ENCODE measurements at regions not wholly inside any gene's neighbourhood (a gene's known extent, or its start where the extent isn't known, plus 50 kb on each side); places are given as distances from the start of the nearest gene placed in this dataset.

- no peaks in the 10 kb centered on the region for H3K27me3 ChIP-seq (ENCODE audit: control insufficient read depth, insufficient read depth, low read length)
- no peak overlapping the region for H3K4me2 ChIP-seq (ENCODE audit: low read depth, low read length)
- in situ Hi-C loops (cut with MboI; ENCODE audit: low sequenced_read_pairs) = no loop called here
- no peak overlapping the region for H2AK9ac ChIP-seq (replicated peaks; ENCODE audit: low read depth, low read length, poor library complexity)
- no peak overlapping the region for H3K23ac ChIP-seq (ENCODE audit: low read depth, low read length)
- BruUV-seq (replicated peaks) = no TSS peak
- no peak overlapping the region for H2AFZ ChIP-seq (replicated peaks; ENCODE audit: low read length, poor library complexity)
- 44% methylated on average over 2 of the region's 2 CpGs; no CpG with 5 or more reads in 1 of the 2 experiments for WGBS, 2 experiments (ENCODE audit: extremely low coverage in 2 of 2, insufficient read length in 1 of 2)
- ATAC-seq (ENCODE audit: low read depth) = no peak
- no peak overlapping the region for H2BK120ac ChIP-seq (ENCODE audit: low read depth, low read length)
- no peaks in the 10 kb centered on the region for H3K9me1 ChIP-seq (ENCODE audit: insufficient read depth, low read length)
- TF ChIP-seq RCOR1 (IDR thresholded peaks at IDR 0.05; ENCODE audit: insufficient replicate concordance, low read length) (no peak), POLR2A (IDR thresholded peaks at IDR 0.05; ENCODE audit: low read depth, low read length) (no peak), SMC3 (IDR thresholded peaks at IDR 0.05; ENCODE audit: low read depth, low read length) (no peak), RAD21 (IDR thresholded peaks at IDR 0.05; ENCODE audit: low read length) (no peak), CTCF (conservative IDR thresholded peaks at IDR 0.05; ENCODE audit: low read depth, low read length) (no peak), MXI1 (IDR thresholded peaks at IDR 0.05; ENCODE audit: borderline replicate concordance, low read depth, low read length) (no peak)
- TF ChIP-seq, protein P1, sequence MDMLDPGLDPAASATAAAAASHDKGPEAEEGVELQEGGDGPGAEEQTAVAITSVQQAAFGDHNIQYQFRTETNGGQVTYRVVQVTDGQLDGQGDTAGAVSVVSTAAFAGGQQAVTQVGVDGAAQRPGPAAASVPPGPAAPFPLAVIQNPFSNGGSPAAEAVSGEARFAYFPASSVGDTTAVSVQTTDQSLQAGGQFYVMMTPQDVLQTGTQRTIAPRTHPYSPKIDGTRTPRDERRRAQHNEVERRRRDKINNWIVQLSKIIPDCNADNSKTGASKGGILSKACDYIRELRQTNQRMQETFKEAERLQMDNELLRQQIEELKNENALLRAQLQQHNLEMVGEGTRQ (IDR thresholded peaks at IDR 0.05; ENCODE audit: low read depth, low read length) = no peak
- no peak overlapping the region for H2BK20ac ChIP-seq (ENCODE audit: low read depth, low read length)
- H3K4ac ChIP-seq (ENCODE audit: low read depth, low read length) = no peak overlapping the region
- no peaks in the 10 kb centered on the region for H3K4me1 ChIP-seq (ENCODE audit: control insufficient read depth, insufficient read depth, low read length)
- no peak overlapping the region for H3K9ac ChIP-seq (ENCODE audit: low read depth, low read length)
- H3K56ac ChIP-seq (ENCODE audit: extremely low read depth, insufficient read depth, low read length) = no peak overlapping the region
- H3K27ac ChIP-seq (ENCODE audit: insufficient read depth, low read length) = no peak overlapping the region
- dilution Hi-C loops (cut with HindIII; ENCODE audit: low sequenced_read_pairs, unreplicated experiment) = no loop called here
- no peak overlapping the region for H2BK5ac ChIP-seq (ENCODE audit: low read depth, low read length, poor library complexity, severe bottlenecking)
- no peak for DNase-seq
- intact Hi-C loops (cut with micrococcal nuclease) = no loop called here
- no peaks in the 10 kb centered on the region for H4K20me1 ChIP-seq (ENCODE audit: insufficient read depth, low read length)
- H3K79me1 ChIP-seq (ENCODE audit: low read depth in 1 of 2, low read length in 2 of 2) = no peaks in the 10 kb centered on the region
- no peak overlapping the region for H3K4me3 ChIP-seq (ENCODE audit: insufficient read depth, low read depth, low read length)
- no peak overlapping the region for H4K8ac ChIP-seq (ENCODE audit: low read depth in 2 of 2, low read length in 2 of 2)
- H3K36me3 ChIP-seq (ENCODE audit: control insufficient read depth, insufficient read depth, low read length) = no peaks in the 10 kb centered on the region
- POLR2A ChIA-PET (ENCODE audit: unreplicated experiment) = no interaction called here
- H2AK5ac ChIP-seq (ENCODE audit: low read depth, low read length) = no peak overlapping the region
- H3K18ac ChIP-seq (ENCODE audit: low read depth, low read length) = no peak overlapping the region
- no peak overlapping the region for H4K91ac ChIP-seq (ENCODE audit: insufficient read depth, low read depth, low read length)
- no peak overlapping the region for H4K5ac ChIP-seq (ENCODE audit: low read depth, low read length)
- CTCF ChIA-PET = no interaction called here
- H3K14ac ChIP-seq (replicated peaks; ENCODE audit: low read depth, low read length) = no peak overlapping the region
- H2BK15ac ChIP-seq (ENCODE audit: low read depth, low read length) = no peak overlapping the region
- peaks cover 3% of the 10 kb centered on the region; the same call in 1 of the 2 replicates for H3K9me3 ChIP-seq (ENCODE audit: control insufficient read depth, insufficient read depth, low read length)
Measured at GRCh38 chrX:142923201-142923600, 102.5 kb upstream of the SPANXN4 start.
